ENCODE measurements at regions not wholly inside any gene's neighbourhood (a gene's known extent, or its start where the extent isn't known, plus 50 kb on each side); places are given as distances from the start of the nearest gene placed in this dataset.

DNA sequence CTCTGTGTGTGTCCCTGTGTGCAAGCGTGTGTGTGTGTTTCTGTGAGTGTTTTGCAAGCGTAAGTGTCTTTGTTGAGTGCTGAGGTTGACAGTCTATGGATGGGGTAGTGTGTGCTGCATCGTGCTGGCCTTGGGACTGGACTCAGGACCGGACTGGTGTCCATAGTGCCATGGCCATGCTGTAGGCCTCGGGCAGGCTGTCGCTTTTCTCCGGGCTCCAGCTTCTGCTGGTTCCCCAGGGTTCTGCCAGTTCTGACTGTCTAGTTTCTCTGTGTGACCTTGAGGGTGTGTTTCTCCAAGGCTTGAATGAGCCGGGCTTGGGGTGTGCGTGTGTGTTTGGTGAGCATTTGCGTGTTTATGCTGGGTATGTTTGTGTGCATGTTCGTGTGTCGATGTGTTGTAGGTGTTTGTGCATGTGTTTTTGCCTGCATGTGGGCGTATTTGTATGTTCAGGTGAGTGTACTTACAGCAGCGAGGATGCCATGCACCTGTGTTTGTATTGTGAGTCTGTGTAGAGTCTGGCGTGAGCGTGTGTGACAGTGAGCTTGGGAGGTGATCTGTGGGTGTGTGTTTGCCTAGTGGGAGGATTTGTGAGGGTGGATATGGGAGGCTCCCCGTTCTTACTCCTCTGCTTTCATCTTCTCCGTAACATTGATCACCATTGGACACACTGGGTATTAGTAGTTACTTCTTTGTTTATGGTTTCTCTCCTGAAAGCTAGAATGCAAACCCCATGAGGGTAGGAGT lies 51.7 kb upstream of the POU3F1 start:
- TF ChIP-seq JUN (IDR thresholded peaks at IDR 0.05; ENCODE audit: borderline replicate concordance, insufficient read depth, insufficient read length, low read depth) (no peak), CTCF (IDR thresholded peaks at IDR 0.05; ENCODE audit: extremely low read depth in 1 of 2, insufficient read depth in 1 of 2, low read depth in 1 of 2, low read length in 2 of 2) (no peak), FOS (IDR thresholded peaks at IDR 0.05; ENCODE audit: borderline replicate concordance, insufficient read depth, low read length) (no peak), EZH2 (IDR thresholded peaks at IDR 0.05; ENCODE audit: borderline replicate concordance, low read depth, low read length, severe bottlenecking) (no peak), POLR2A (IDR thresholded peaks at IDR 0.05; ENCODE audit: low read depth, low read length) (no peak), MYC (IDR thresholded peaks at IDR 0.05; ENCODE audit: low read depth, low read length) (no peak), GATA2 (IDR thresholded peaks at IDR 0.05; ENCODE audit: insufficient read depth, insufficient read length, low read depth, low read length) (no peak), POLR2AphosphoS5 (IDR thresholded peaks at IDR 0.05; ENCODE audit: insufficient read depth, low read depth, low read length) (no peak)
- TF ChIP-seq, protein P1, sequence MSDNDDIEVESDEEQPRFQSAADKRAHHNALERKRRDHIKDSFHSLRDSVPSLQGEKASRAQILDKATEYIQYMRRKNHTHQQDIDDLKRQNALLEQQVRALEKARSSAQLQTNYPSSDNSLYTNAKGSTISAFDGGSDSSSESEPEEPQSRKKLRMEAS (IDR thresholded peaks at IDR 0.05; ENCODE audit: insufficient read depth, insufficient read length) = no peak
- dilution Hi-C loops (cut with MboI; ENCODE audit: extremely low pct_ligation_motif_present, low sequenced_read_pairs) = no loop called here
- DNase-seq (ENCODE audit: low read depth, low spot score) (no peak), FAIRE-seq (no peak)
- no peaks in the 10 kb centered on the region for H3K4me1 ChIP-seq (ENCODE audit: control insufficient read depth, extremely low read depth, insufficient read depth, low read length)
- ChIA-PET CTCF (no interaction called here), POLR2A (no interaction called here)
- no peak overlapping the region for H3K4me3 ChIP-seq (replicated peaks in 1 of 3; ENCODE audit: insufficient read depth in 1 of 3, low read depth in 1 of 3, low read length in 3 of 3)
- H3K9ac ChIP-seq (replicated peaks; ENCODE audit: extremely low read depth, insufficient read depth, low read length) = no peak overlapping the region
- no TSS peak for BruUV-seq (replicated peaks)
- H3K27ac ChIP-seq (ENCODE audit: insufficient read depth, low read depth, low read length) = no peak overlapping the region
- H3K36me3 ChIP-seq (ENCODE audit: control insufficient read depth in 2 of 2, extremely low read depth in 1 of 2, insufficient read depth in 2 of 2, low read length in 2 of 2) = no peaks in the 10 kb centered on the region
- H4K20me1 ChIP-seq (replicated peaks; ENCODE audit: control insufficient read depth, extremely low read depth, insufficient read depth, low read length) = no peaks in the 10 kb centered on the region
- intact Hi-C loops (cut with micrococcal nuclease) = no loop called here
- H3K9me1 ChIP-seq (replicated peaks; ENCODE audit: control insufficient read depth, extremely low read depth, insufficient read depth, low read length) = no peaks in the 10 kb centered on the region
- no peak overlapping the region for H3K4me2 ChIP-seq (ENCODE audit: insufficient read depth, low read length)
- no peaks in the 10 kb centered on the region for H3K27me3 ChIP-seq (ENCODE audit: control insufficient read depth in 2 of 2, insufficient read depth in 2 of 2, low read length in 2 of 2)
- H2AFZ ChIP-seq (ENCODE audit: low read depth, low read length) = no peak overlapping the region
- no peaks in the 10 kb centered on the region for H3K79me2 ChIP-seq (ENCODE audit: control insufficient read depth, insufficient read depth, low read length)
- no peaks in the 10 kb centered on the region for H3K9me3 ChIP-seq (replicated peaks; ENCODE audit: control insufficient read depth, insufficient read depth, low read length)
